PC-9 (cell line): ENCODE measurements at regions not wholly inside any gene's neighbourhood (a gene's known extent, or its start where the extent isn't known, plus 50 kb on each side); places are given as distances from the start of the nearest gene placed in this dataset.

Experiments used
- BruUV-seq: library from RNA; stranded (reverse); fragments of 400-500 nt; replicated peaks from 2 replicates; lab custom pipeline; 2021; lab: Mats Ljungman, UMichigan
- CTCF ChIA-PET: fragments of 300-600 bp; sonication (Branson Sonifier 250); formaldehyde crosslinking; loops from one replicate; lab custom pipeline; 2022; ENCODE audit warnings: antibody characterized with exemption; lab: Charles Lee
- POLR2A ChIA-PET: fragments of 300-600 bp; sonication (Branson Sonifier 250); formaldehyde crosslinking; loops from one replicate; lab custom pipeline; 2022; ENCODE audit warnings: antibody characterized with exemption; ENCODE audit not compliant: unreplicated experiment; lab: Charles Lee
- DNase-seq, 2 experiments: peaks; one replicate each; pipeline versions ENCODE4 v3.0.0 to v3.0.0-alpha.2; 2015 to 2022; ENCODE audit warnings: mixed read lengths in 1 of 2
- H2AFZ ChIP-seq: fragments of 200-600 bp; sonication (generic); 2 replicates; pipeline ENCODE4 v1.8.1; 2017; ENCODE audit warnings: antibody characterized with exemption
- H3F3A ChIP-seq: fragments of 200-600 bp; sonication (generic); 2 replicates; pipeline ENCODE4 v1.8.1; 2017; ENCODE audit warnings: antibody characterized with exemption, mild to moderate bottlenecking, low read depth; ENCODE audit not compliant: insufficient read depth
- H3K27ac ChIP-seq: fragments of 200-600 bp; sonication (generic); 2 replicates; pipeline ENCODE4 v1.6.1; 2016; ENCODE audit warnings: mixed run types
- H3K27me3 ChIP-seq: fragments of 200-600 bp; sonication (generic); 2 replicates; pipeline ENCODE4 v1.6.1; 2016; ENCODE audit warnings: low read depth, mixed run types; ENCODE audit not compliant: insufficient read depth
- H3K36me3 ChIP-seq: fragments of 200-600 bp; sonication (generic); 2 replicates; pipeline ENCODE4 v1.6.1; 2016; ENCODE audit warnings: low read depth, mixed run types
- H3K4me1 ChIP-seq: fragments of 200-600 bp; sonication (generic); replicated peaks from 2 replicates; pipeline ENCODE4 v1.6.1; 2016; ENCODE audit warnings: mixed run types; ENCODE audit not compliant: insufficient read depth
- H3K4me2 ChIP-seq: fragments of 200-600 bp; sonication (generic); 2 replicates; pipeline ENCODE4 v1.6.1; 2017; ENCODE audit warnings: mixed run types
- H3K4me3 ChIP-seq: fragments of 200-600 bp; sonication (generic); 2 replicates; pipeline ENCODE4 v1.6.1; 2016; ENCODE audit warnings: mixed run types
- H3K79me2 ChIP-seq: fragments of 200-600 bp; sonication (generic); 2 replicates; pipeline ENCODE4 v1.6.1; 2017; ENCODE audit warnings: low read depth, mixed run types
- H3K9me2 ChIP-seq: fragments of 200-600 bp; sonication (generic); 2 replicates; pipeline ENCODE4 v1.8.1; 2017; ENCODE audit warnings: mild to moderate bottlenecking; ENCODE audit not compliant: insufficient read depth
- H3K9me3 ChIP-seq: fragments of 200-600 bp; sonication (generic); 2 replicates; pipeline ENCODE4 v1.8.1; 2016; ENCODE audit warnings: low read depth; ENCODE audit not compliant: insufficient read depth
- H4K20me1 ChIP-seq: fragments of 200-600 bp; sonication (generic); 2 replicates; pipeline ENCODE4 v1.8.1; 2017; ENCODE audit not compliant: insufficient read depth
- CTCF ChIP-seq: fragments of 200-600 bp; sonication (generic); conservative IDR thresholded peaks from 2 replicates; pipeline ENCODE4 v1.6.1; 2017; ENCODE audit warnings: mixed run types, antibody characterized with exemption, mild to moderate bottlenecking, moderate library complexity
- EZH2 ChIP-seq: fragments of 200-600 bp; sonication (generic); IDR thresholded peaks from 2 replicates; pipeline ENCODE4 v1.8.0; 2017; ENCODE audit warnings: antibody characterized with exemption, low read depth
- intact Hi-C: fragments of 100-400 bp; cut with micrococcal nuclease; formaldehyde crosslinking; loops from one replicate; pipeline ENCODE4 v1.10.0; 2022; ENCODE audit not compliant: unreplicated experiment

- H3K27me3 ChIP-seq: no peaks in the 10 kb centered on the region
- no peaks in the 10 kb centered on the region for H3K79me2 ChIP-seq
- no peak overlapping the region for H3K4me2 ChIP-seq
- TF ChIP-seq EZH2 (no peak), CTCF (no peak)
- no peak overlapping the region for H3K27ac ChIP-seq
- CTCF ChIA-PET: no interaction called here
- H3K4me1 ChIP-seq: no peaks in the 10 kb centered on the region
- no peaks in the 10 kb centered on the region for H3K9me3 ChIP-seq
- H3F3A ChIP-seq: no peaks in the 10 kb centered on the region
- H3K9me2 ChIP-seq: no peaks in the 10 kb centered on the region
- no peak overlapping the region for H2AFZ ChIP-seq
- H4K20me1 ChIP-seq: no peaks in the 10 kb centered on the region
- no peaks in the 10 kb centered on the region for H3K36me3 ChIP-seq
- DNase-seq: no peak
- intact Hi-C loops: no loop called here
- no peak overlapping the region for H3K4me3 ChIP-seq
- POLR2A ChIA-PET: no interaction called here
- BruUV-seq: no TSS peak
Observed at GRCh38 chr14:62066304-62066703, 304.1 kb downstream of the SNAPC1 start.

- Histone ChIP-seq H4K20me1 (no peaks in the 10 kb centered on the region), H3K27ac (no peak overlapping the region), H3K4me1 (no peaks in the 10 kb centered on the region), H3K4me2 (no peak overlapping the region), H2AFZ (no peak overlapping the region), H3F3A (no peaks in the 10 kb centered on the region), H3K9me2 (no peaks in the 10 kb centered on the region), H3K79me2 (no peaks in the 10 kb centered on the region), H3K36me3 (no peaks in the 10 kb centered on the region), H3K4me3 (no peak overlapping the region), H3K27me3 (no peaks in the 10 kb centered on the region), H3K9me3 (no peaks in the 10 kb centered on the region)
- TF ChIP-seq CTCF (no peak), EZH2 (no peak)
- BruUV-seq: no TSS peak
- ChIA-PET CTCF (no interaction called here), POLR2A (interaction anchor here (0.6 kb wide), 1 partner anchor 422 kb away, joined by 3 read pairs; no protein-coding TSS in a partner anchor)
- intact Hi-C loops: no loop called here
- DNase-seq: no peak
Observed at GRCh38 chr14:62071039-62071438, 308.8 kb downstream of the SNAPC1 start.

GRCh38 chr14:62076368-62076767, 314.1 kb downstream of the SNAPC1 start:
- DNase-seq: no peak
- TF ChIP-seq CTCF (no peak), EZH2 (no peak)
- Histone ChIP-seq H3K9me2 (no peaks in the 10 kb centered on the region), H3F3A (no peaks in the 10 kb centered on the region), H3K27ac (no peak overlapping the region), H3K9me3 (no peaks in the 10 kb centered on the region), H3K79me2 (no peaks in the 10 kb centered on the region), H3K4me3 (no peak overlapping the region), H2AFZ (no peak overlapping the region), H3K36me3 (no peaks in the 10 kb centered on the region), H3K4me2 (no peak overlapping the region), H3K4me1 (no peaks in the 10 kb centered on the region), H4K20me1 (no peaks in the 10 kb centered on the region), H3K27me3 (no peaks in the 10 kb centered on the region)
- no TSS peak for BruUV-seq
- POLR2A ChIA-PET: no interaction called here
- intact Hi-C loops: no loop called here
- CTCF ChIA-PET: no interaction called here
